Rectal smooth muscle tissue (tissue), 1 donor: ENCODE measurements at regions not wholly inside any gene's neighbourhood (a gene's known extent, or its start where the extent isn't known, plus 50 kb on each side); places are given as distances from the start of the nearest gene placed in this dataset.

Experiments
- H3K27ac ChIP-seq: one replicate; pipeline ENCODE4 v1.7.0; 2013; ENCODE audit warnings: low read depth, low read length, inconsistent platforms
- H3K27me3 ChIP-seq: one replicate; pipeline ENCODE4 v1.7.0; 2013; ENCODE audit warnings: low read length; ENCODE audit not compliant: control insufficient read depth, insufficient read depth
- H3K36me3 ChIP-seq: one replicate; pipeline ENCODE4 v1.7.0; 2013; ENCODE audit warnings: low read length; ENCODE audit not compliant: control insufficient read depth, insufficient read depth
- H3K4me1 ChIP-seq: one replicate; pipeline ENCODE4 v1.7.0; 2013; ENCODE audit warnings: low read length; ENCODE audit not compliant: control insufficient read depth, insufficient read depth
- H3K4me3 ChIP-seq: one replicate; pipeline ENCODE4 v1.7.0; 2013; ENCODE audit warnings: low read length
- H3K9ac ChIP-seq: one replicate; pipeline ENCODE4 v1.7.0; 2013; ENCODE audit warnings: low read length

GRCh38 chr16:65667011-65667578, 545.2 kb upstream of the CDH11 start:
- H3K36me3 ChIP-seq, result no peaks in the 10 kb centered on the region
- H3K27me3 ChIP-seq, result no peaks in the 10 kb centered on the region
- H3K4me1 ChIP-seq, result no peaks in the 10 kb centered on the region
- no peak overlapping the region for H3K27ac ChIP-seq
- no peak overlapping the region for H3K9ac ChIP-seq
- H3K4me3 ChIP-seq, result no peak overlapping the region

- no peaks in the 10 kb centered on the region for H3K27me3 ChIP-seq
- no peak overlapping the region for H3K4me3 ChIP-seq
- no peaks in the 10 kb centered on the region for H3K36me3 ChIP-seq
- H3K27ac ChIP-seq, result no peak overlapping the region
- no peak overlapping the region for H3K9ac ChIP-seq
- no peaks in the 10 kb centered on the region for H3K4me1 ChIP-seq
Measured at GRCh38 chr16:65666132-65666941, 544.5 kb upstream of the CDH11 start.

GRCh38 chr16:65665586-65665985, 543.7 kb upstream of the CDH11 start:
- Histone ChIP-seq H3K27me3 (no peaks in the 10 kb centered on the region), H3K27ac (no peak overlapping the region), H3K4me3 (no peak overlapping the region), H3K4me1 (no peaks in the 10 kb centered on the region), H3K36me3 (no peaks in the 10 kb centered on the region), H3K9ac (no peak overlapping the region)

- no peak overlapping the region for H3K9ac ChIP-seq
- no peak overlapping the region for H3K4me3 ChIP-seq
- no peaks in the 10 kb centered on the region for H3K36me3 ChIP-seq
- H3K4me1 ChIP-seq, result no peaks in the 10 kb centered on the region
- no peaks in the 10 kb centered on the region for H3K27me3 ChIP-seq
- H3K27ac ChIP-seq, result no peak overlapping the region
Measured at GRCh38 chr16:65663774-65664173, 541.9 kb upstream of the CDH11 start.

GRCh38 chr16:65662256-65662655, 540.4 kb upstream of the CDH11 start:
- Histone ChIP-seq H3K36me3 (no peaks in the 10 kb centered on the region), H3K9ac (no peak overlapping the region), H3K27me3 (no peaks in the 10 kb centered on the region), H3K4me3 (no peak overlapping the region), H3K27ac (no peak overlapping the region), H3K4me1 (no peaks in the 10 kb centered on the region)

- no peak overlapping the region for H3K4me3 ChIP-seq
- H3K9ac ChIP-seq, result no peak overlapping the region
- H3K4me1 ChIP-seq, result no peaks in the 10 kb centered on the region
- H3K27me3 ChIP-seq, result no peaks in the 10 kb centered on the region
- no peak overlapping the region for H3K27ac ChIP-seq
- H3K36me3 ChIP-seq, result no peaks in the 10 kb centered on the region
Measured at GRCh38 chr16:65661558-65661957, 539.7 kb upstream of the CDH11 start.

- no peak overlapping the region for H3K27ac ChIP-seq
- H3K9ac ChIP-seq, result no peak overlapping the region
- H3K27me3 ChIP-seq, result no peaks in the 10 kb centered on the region
- no peaks in the 10 kb centered on the region for H3K4me1 ChIP-seq
- H3K4me3 ChIP-seq, result no peak overlapping the region
- H3K36me3 ChIP-seq, result no peaks in the 10 kb centered on the region
Measured at GRCh38 chr16:65660390-65660789, 538.5 kb upstream of the CDH11 start.

- Histone ChIP-seq H3K4me3 (no peak overlapping the region), H3K36me3 (no peaks in the 10 kb centered on the region), H3K27ac (no peak overlapping the region), H3K27me3 (no peaks in the 10 kb centered on the region), H3K9ac (no peak overlapping the region), H3K4me1 (no peaks in the 10 kb centered on the region)
Measured at GRCh38 chr16:65659758-65660157, 537.9 kb upstream of the CDH11 start.

GRCh38 chr16:65658787-65659220, 536.9 kb upstream of the CDH11 start:
- no peak overlapping the region for H3K9ac ChIP-seq
- H3K27me3 ChIP-seq, result no peaks in the 10 kb centered on the region
- no peak overlapping the region for H3K4me3 ChIP-seq
- no peaks in the 10 kb centered on the region for H3K4me1 ChIP-seq
- H3K27ac ChIP-seq, result no peak overlapping the region
- no peaks in the 10 kb centered on the region for H3K36me3 ChIP-seq

- Histone ChIP-seq H3K36me3 (no peaks in the 10 kb centered on the region), H3K27ac (no peak overlapping the region), H3K9ac (no peak overlapping the region), H3K27me3 (no peaks in the 10 kb centered on the region), H3K4me1 (no peaks in the 10 kb centered on the region), H3K4me3 (no peak overlapping the region)
Measured at GRCh38 chr16:65658349-65658748, 536.5 kb upstream of the CDH11 start.

- Histone ChIP-seq H3K9ac (no peak overlapping the region), H3K36me3 (no peaks in the 10 kb centered on the region), H3K27me3 (no peaks in the 10 kb centered on the region), H3K4me3 (no peak overlapping the region), H3K27ac (no peak overlapping the region), H3K4me1 (no peaks in the 10 kb centered on the region)
Measured at GRCh38 chr16:65657556-65657955, 535.7 kb upstream of the CDH11 start.

- no peak overlapping the region for H3K27ac ChIP-seq
- no peak overlapping the region for H3K9ac ChIP-seq
- H3K4me3 ChIP-seq, result no peak overlapping the region
- no peaks in the 10 kb centered on the region for H3K4me1 ChIP-seq
- H3K36me3 ChIP-seq, result no peaks in the 10 kb centered on the region
- H3K27me3 ChIP-seq, result no peaks in the 10 kb centered on the region
Measured at GRCh38 chr16:65657071-65657494, 535.2 kb upstream of the CDH11 start.

GRCh38 chr16:65655802-65656201, 533.9 kb upstream of the CDH11 start:
- no peak overlapping the region for H3K27ac ChIP-seq
- H3K9ac ChIP-seq, result no peak overlapping the region
- no peaks in the 10 kb centered on the region for H3K27me3 ChIP-seq
- no peak overlapping the region for H3K4me3 ChIP-seq
- H3K4me1 ChIP-seq, result no peaks in the 10 kb centered on the region
- no peaks in the 10 kb centered on the region for H3K36me3 ChIP-seq
